NCI-H1930 (cell line): ENCODE measurements at regions not wholly inside any gene's neighbourhood (a gene's known extent, or its start where the extent isn't known, plus 50 kb on each side); places are given as distances from the start of the nearest gene placed in this dataset.
"Not testable (repeated sequence)": the region's sequence is repeated elsewhere in the genome, so short reads cannot be mapped to it uniquely, and the experiment has no call there.

Experiments used
- DNase-seq, 2 experiments: peaks; one replicate each; lab custom pipeline; 2025; lab: John Stamatoyannopoulos, UW

DNA sequence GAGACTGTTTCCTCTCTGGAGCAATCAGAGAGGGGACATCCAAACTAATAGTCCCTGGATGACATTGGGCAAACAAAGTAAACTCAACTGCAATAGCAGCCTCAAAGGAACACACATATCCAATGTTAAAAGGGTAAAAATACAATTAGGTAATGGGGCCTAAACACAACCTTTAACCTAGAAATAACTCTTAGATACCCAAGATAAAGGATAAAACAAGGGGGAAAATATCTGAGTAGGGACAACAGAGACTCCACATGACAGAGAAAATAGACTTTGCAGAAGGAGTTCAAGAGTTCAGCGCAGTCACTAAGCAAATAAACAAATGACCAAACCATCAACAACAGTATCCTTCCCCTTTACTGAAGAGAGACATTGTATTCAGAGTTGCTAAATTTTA lies 149.3 kb downstream of the FBXO4 start:
- no peak for DNase-seq

GRCh38 chr5:42089705-42090104 lies 164.6 kb downstream of the FBXO4 start:
- no peak for DNase-seq

DNA sequence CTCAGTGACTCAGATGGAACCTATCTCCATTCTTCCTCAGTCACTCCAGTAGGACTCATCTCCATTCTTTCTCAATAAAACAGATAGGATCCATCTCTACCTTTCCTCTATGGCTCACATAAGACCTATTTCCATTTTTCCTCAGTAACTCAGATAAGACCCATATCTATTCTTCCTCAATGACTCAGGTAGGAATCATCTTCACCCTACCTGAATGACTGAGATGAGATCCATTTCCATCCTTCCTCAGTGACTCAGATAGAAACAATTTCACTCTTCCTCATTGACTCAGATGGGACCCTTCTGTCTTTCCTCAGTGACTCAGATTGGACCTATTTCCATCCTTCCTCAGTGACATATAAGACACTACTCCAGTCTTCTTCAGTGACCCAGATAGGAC lies 165.1 kb downstream of the FBXO4 start:
- no peak for DNase-seq

DNA sequence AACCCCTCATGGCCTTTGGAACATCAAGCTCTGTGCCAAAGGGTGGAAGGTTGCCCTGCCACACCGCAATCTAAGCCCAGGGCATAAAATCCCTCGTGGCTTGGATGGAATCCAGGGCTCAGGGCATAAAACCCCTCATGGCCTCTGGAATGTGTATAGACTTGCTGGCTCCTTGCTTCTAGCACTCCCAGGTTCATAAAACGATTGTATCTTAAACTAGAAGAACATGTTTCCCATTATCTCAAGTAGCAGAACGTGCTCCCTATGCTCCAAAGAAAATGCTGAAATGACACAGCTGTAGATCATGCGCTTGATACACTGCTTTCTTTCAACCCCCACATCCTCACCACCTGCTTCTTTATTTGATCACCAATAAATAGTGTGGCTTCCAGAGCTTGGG lies 174.8 kb downstream of the FBXO4 start:
- DNase-seq, result not testable (repeated sequence)

DNA sequence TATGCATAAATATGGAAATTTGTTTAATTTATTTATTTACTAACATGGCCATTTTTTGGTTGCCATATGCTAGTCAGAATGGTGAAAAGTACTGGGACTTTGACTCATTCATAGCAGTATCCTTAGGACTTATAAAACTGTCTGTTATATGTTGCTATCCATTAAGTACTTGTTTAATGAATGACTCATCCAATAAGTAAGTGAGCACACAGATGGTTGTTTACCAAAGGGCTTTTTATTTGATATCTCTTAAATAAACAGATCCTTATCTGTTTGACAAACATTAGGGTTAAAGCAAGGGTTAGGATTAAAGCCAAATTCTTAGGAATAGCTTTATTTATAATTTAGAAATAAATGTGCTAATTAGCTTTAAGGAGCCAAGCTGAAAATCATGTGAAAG lies 183.4 kb downstream of the FBXO4 start:
- peak in 1 of 2 experiments; percentile 42 for DNase-seq

DNA sequence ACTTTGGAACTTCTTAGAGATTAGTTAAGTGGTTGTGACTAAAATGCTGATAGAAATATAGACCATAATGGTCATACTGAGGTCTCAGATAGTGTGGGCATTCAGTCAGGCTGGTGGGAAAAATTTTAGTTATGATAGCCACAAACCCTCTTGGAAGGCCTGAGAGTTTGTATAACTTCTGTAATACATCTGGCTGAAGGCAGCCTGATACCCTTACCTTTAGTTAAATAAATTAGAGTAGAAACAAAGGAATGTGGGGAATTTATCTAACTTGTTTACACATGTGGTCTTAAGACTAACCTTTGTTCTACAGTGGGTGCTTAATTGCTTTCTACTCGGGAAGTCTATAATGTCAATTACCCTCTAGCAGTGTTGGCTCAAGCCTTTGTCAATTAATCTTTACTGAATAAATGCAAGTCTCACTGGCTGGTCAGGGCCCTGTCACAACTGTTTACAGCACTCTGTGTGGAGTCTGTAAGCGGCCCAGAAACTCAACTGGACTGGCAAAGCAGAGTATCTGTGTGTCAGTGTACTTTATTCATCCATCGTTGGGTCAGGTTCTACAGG lies 184.0 kb downstream of the FBXO4 start:
- DNase-seq, result no peak

- not testable (repeated sequence) for DNase-seq
Observed at GRCh38 chr5:42115721-42116120, 190.6 kb downstream of the FBXO4 start.

GRCh38 chr5:42120070-42120469 lies 195.0 kb downstream of the FBXO4 start:
- DNase-seq, result no peak

GRCh38 chr5:42121401-42121800 lies 196.3 kb downstream of the FBXO4 start:
- no peak for DNase-seq

DNA sequence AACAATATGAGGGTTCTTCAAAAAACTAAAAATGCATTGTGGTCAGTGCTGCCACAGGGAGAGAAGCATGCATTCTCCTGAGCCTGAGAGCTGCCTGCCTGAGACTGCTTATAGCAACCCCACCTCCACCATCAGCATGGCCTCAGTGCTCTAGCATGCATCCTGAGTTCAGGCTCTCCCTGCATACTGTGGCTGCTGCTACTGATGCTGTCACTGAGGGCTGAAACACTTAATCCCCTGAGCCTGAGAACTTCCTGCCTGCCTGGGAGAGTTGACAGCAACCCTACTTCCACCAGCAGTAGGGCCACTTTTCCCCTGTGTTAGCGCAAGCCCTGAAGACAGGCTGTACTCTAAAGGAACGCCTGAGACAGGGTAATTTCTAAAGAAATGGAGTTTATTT lies 206.0 kb downstream of the FBXO4 start:
- DNase-seq, result no peak

- no peak for DNase-seq
Observed at GRCh38 chr5:42143361-42143760, 218.3 kb downstream of the FBXO4 start.

DNA sequence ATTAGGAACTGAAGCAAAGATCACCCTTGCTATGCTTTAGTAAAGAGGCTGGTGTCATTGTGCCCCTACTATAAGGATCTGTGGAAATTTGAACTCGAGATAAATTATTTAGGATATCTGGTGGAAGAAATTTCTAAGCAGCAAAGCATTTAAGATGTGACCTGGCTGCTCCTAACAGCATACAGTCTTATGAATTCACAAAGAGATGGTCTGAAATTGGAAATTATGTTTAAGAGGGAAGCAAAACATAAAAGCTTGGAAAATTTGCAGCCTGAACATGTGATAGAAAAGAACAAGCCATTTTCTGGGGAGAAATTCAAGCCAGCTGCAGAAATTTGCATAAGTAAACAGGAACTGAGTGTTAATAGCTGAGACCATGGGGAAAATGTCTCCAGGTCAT lies 223.7 kb downstream of the FBXO4 start:
- no peak for DNase-seq

GRCh38 chr5:42157215-42157614 lies 232.1 kb downstream of the FBXO4 start:
- DNase-seq, result no peak

DNA sequence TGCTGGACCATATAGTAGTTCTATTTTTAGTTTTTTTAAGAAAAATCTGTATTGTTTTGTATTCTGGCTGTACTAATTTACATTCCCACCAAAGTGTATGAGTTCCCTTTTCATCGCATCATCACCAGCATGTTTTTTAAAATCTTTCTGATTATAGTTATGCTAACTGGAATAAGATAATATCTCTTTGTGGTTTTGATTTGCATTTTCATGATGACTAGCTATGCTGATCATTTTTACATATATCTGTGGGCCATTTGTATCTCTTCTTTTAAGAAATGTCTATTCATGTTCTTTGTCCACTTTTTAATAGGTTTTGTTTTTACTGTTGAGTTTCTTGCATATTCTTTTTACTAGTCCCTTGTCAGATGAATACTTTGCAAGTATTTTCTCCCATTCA lies 238.0 kb downstream of the FBXO4 start:
- DNase-seq, result no peak

GRCh38 chr5:42168091-42168670 lies 243.1 kb downstream of the FBXO4 start:
- DNase-seq, result no peak

DNA sequence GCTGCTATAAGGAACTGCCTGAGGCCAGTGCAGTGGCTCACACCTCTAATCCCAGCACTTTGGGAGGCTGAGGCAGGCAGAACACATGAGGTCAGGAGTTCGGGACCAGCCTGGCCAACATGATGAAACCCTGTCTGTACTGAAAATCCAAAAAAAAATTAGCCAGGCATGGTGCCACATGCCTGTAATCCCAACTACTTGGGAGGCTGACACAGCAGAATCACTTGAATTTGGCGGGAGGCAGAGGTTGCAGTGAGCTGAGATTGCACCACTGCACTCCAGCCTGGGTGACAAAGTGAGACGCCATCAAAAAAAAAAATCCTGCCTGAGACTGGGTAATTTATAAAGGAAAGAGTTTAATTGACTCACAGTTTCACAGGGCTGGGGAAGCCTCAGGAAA lies 247.1 kb upstream of the GHR start:
- DNase-seq, result not testable (repeated sequence)

DNA sequence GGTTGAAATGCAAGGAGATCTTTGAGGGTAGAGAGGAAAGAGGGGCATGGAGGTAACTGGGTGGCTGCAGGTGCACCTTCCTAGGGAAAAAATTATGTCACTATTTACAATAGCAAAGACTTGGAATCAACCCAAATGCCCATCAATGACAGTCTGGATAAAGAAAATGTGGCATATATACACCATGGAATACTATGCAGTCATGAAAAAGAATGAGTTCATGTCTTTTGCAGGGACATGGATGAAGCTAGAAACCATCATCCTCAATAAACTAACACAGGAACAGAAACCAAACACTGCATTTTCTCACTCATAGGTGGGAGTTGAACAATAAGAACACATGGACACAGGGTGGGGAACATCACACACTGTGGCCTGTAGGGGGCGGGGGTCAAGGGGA lies 243.4 kb upstream of the GHR start:
- DNase-seq, result not testable (repeated sequence)

GRCh38 chr5:42216904-42217303 lies 206.3 kb upstream of the GHR start:
- DNase-seq, result no peak

DNA sequence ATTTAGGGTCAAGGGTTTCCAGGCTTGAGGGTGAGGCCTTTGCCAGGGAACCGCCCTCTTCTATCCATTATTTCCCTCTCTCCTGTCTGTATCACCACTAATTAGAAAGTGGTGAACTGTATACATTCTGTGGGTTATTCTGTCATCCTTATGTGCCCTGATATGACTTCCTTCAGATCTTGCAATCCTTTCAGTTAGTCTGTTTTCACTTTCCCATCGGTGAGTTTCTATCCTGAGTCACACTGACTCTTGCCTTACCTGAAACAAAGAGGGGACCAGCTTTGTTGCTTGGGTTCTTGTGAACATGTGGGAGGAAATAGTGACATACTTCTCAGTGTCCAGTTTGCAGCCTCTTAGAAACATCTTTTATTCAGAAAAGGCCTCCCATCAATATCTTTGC lies 205.4 kb upstream of the GHR start:
- no peak for DNase-seq

DNA sequence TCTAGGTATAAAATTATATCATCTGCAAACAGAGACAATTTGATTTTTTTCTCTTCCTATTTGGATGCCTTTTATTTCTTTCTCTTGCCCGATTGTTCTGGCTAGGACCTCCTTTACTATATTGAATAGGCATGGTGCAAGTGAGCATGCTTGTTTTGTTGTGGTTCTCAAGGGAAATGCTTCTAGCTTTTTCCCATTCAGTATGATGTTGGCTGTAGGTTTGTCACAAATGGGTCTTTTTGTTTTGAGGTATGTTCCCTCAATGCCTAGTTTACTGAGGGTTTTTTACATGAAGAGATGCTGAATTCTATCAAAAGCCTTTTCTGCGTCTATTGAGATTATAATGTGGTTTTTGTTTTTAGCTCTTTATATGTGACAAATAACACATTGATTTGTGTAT lies 198.2 kb upstream of the GHR start:
- no peak for DNase-seq

DNA sequence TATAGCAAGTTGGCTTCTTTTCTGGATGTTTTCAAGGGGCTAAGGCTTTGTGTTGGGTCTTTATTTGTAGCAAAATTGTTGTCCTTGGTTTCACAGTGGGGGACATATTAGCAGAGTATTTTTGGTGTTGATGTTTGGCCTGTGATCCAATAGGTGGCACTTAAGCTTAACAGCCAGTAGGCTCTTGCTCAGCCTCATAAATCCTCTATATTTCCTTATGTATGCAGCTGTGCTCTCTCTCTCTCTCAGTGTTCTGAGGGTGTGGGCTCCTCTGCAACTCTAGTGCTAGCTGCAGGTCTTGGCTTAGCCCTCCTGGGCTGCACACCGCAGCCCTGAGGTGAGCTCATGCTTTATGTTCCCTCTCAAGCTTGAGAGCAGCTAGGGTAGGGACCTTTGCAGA lies 195.0 kb upstream of the GHR start:
- DNase-seq, result no peak

DNA sequence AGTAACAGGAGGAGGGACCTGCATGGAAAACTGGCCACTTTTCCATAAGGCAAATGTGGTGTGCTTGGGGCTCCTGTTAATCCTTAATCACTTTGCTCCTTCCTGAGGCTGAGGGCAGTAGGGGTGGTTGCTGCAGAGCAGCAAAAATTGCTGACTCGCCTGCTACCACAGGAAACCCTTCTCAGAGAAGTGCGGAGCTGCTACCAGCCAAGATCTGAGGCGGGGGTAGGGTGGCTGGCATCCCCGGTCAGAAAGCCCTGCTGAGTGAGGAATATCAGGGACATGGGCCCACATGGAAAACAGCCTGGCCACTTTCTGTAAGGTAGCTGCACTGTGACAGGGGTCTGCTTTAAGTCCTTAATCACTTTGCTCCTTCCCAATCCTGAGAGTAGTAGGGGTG lies 192.4 kb upstream of the GHR start:
- DNase-seq, result no peak

DNA sequence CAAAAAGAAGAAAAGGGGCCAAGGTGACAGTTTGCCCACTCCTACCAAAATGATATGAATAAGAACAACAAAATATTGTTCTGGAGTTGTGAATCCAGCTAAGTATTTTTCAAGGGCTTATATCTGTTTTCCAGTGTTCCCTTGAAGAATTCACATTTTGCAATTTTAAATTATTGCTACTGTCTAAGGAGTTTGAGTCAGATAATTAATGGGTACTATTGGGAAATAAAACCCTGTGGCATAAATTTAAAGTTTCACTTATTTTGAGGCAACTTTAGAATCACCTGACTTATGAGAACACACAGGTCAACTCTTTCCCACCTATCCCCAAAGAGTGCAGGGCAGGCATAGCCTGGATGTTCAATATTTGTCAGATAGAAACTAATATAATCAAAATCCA lies 188.0 kb upstream of the GHR start:
- DNase-seq, result no peak

GRCh38 chr5:42235837-42236236 lies 187.4 kb upstream of the GHR start:
- no peak for DNase-seq
